GM12878 (cell line): ENCODE measurements at regions not wholly inside any gene's neighbourhood (a gene's known extent, or its start where the extent isn't known, plus 50 kb on each side); places are given as distances from the start of the nearest gene placed in this dataset.

Experiments used
- ATAC-seq: fragments of 200-7000 bp; cut with Tn5 transposase; 3 replicates; pipeline ENCODE4 v1.9.1; 2020; ENCODE audit warnings: mild to moderate bottlenecking, moderate library complexity
- BruUV-seq: library from RNA; stranded (reverse); fragments of 400-500 nt; replicated peaks from 2 replicates; lab custom pipeline; 2021; lab: Mats Ljungman, UMichigan
- CTCF ChIA-PET: fragments of 300-600 bp; sonication (Branson Sonifier 250); formaldehyde crosslinking; extraction: SDS; loops from one replicate; lab custom pipeline; 2021; ENCODE audit warnings: inconsistent platforms; lab: Yijun Ruan, JAX
- POLR2A ChIA-PET: fragments of 350-600 bp; formaldehyde crosslinking; extraction: SDS; loops from one replicate; lab custom pipeline; 2021; ENCODE audit warnings: inconsistent platforms; lab: Charles Lee
- RAD21 ChIA-PET: fragments of 300-600 bp; sonication (Branson Sonifier 250); formaldehyde crosslinking; loops from one replicate; lab custom pipeline; 2023; ENCODE audit warnings: antibody characterized with exemption; ENCODE audit not compliant: unreplicated experiment; lab: Charles Lee
- SMC1A ChIA-PET: fragments of 300-600 bp; sonication (Branson Sonifier 250); formaldehyde crosslinking; loops from one replicate; lab custom pipeline; 2023; ENCODE audit not compliant: unreplicated experiment, uncharacterized antibody; lab: Charles Lee
- DNase-seq: peaks from one replicate; pipeline ENCODE4 v3.0.0-alpha.2; 2011; ENCODE audit warnings: low read depth, low spot score
- FAIRE-seq: peaks from 3 replicates; lab custom pipeline; 2011; peaks lifted over from hg19 to GRCh38; lab: Jason Lieb, UNC
- H2AFZ ChIP-seq: 2 replicates; pipeline ENCODE4 v1.6.0; 2011; ENCODE audit warnings: low read depth, low read length, control low read depth; ENCODE audit not compliant: control insufficient read depth
- H3K27ac ChIP-seq: 2 replicates; pipeline ENCODE4 v1.5.1; 2011; ENCODE audit warnings: control low read depth; ENCODE audit not compliant: control insufficient read depth, insufficient read depth
- H3K27me3 ChIP-seq, 2 experiments: replicated peaks in 1 of 2; 2 replicates each; pipeline versions ENCODE4 v1.6.0 to v1.6.1; 2011; ENCODE audit warnings: low read length in 1 of 2; ENCODE audit not compliant: control insufficient read depth in 2 of 2, insufficient read depth in 2 of 2
- H3K36me3 ChIP-seq, 2 experiments: 2 replicates each; pipeline ENCODE4 v1.5.1; 2011; ENCODE audit warnings: low read length in 1 of 2; ENCODE audit not compliant: control insufficient read depth in 2 of 2, insufficient read depth in 2 of 2
- H3K4me1 ChIP-seq: 2 replicates; pipeline ENCODE4 v1.6.1; 2011; ENCODE audit warnings: mild to moderate bottlenecking, low read length, moderate library complexity, mixed read lengths; ENCODE audit not compliant: control insufficient read depth, insufficient read depth
- H3K4me2 ChIP-seq: 2 replicates; pipeline ENCODE4 v1.6.0; 2011; ENCODE audit warnings: control low read depth; ENCODE audit not compliant: control insufficient read depth, insufficient read depth
- H3K4me3 ChIP-seq: fragments of 200-600 bp; sonication (generic); 2 replicates; pipeline ENCODE4 v1.5.1; 2016
- H3K79me2 ChIP-seq: 2 replicates; pipeline ENCODE4 v1.6.0; 2011; ENCODE audit warnings: low read length; ENCODE audit not compliant: control insufficient read depth, insufficient read depth
- H3K9ac ChIP-seq: 2 replicates; pipeline ENCODE4 v1.8.0; 2011; ENCODE audit warnings: low read length, control low read depth, mixed read lengths; ENCODE audit not compliant: control insufficient read depth, insufficient read depth
- H3K9me3 ChIP-seq: replicated peaks from 3 replicates; pipeline ENCODE4 v1.5.1; 2011; ENCODE audit warnings: mild to moderate bottlenecking, low read length; ENCODE audit not compliant: control insufficient read depth, insufficient read depth
- H4K20me1 ChIP-seq: 2 replicates; pipeline ENCODE4 v1.6.0; 2011; ENCODE audit not compliant: control insufficient read depth, insufficient read depth
- BRCA1 ChIP-seq: IDR thresholded peaks from 2 replicates; pipeline ENCODE4 v1.6.1; 2011; ENCODE audit warnings: low read depth, low read length, improper control_type of control experiment
- MEF2A ChIP-seq: IDR thresholded peaks from 2 replicates; pipeline ENCODE4 v1.6.1; 2011; ENCODE audit warnings: low read depth, mild to moderate bottlenecking, low read length, moderate library complexity; ENCODE audit not compliant: insufficient read depth
- RFX5 ChIP-seq: IDR thresholded peaks from 2 replicates; pipeline ENCODE4 v1.6.1; 2011; ENCODE audit warnings: low read depth, low read length, improper control_type of control experiment
- SIN3A ChIP-seq: IDR thresholded peaks from 2 replicates; pipeline ENCODE4 v1.6.1; 2012; ENCODE audit warnings: low read depth, low read length, improper control_type of control experiment
- SMAD5 ChIP-seq: IDR thresholded peaks from 2 replicates; pipeline ENCODE4 v1.6.1; 2016; ENCODE audit warnings: antibody characterized with exemption, low read depth
- SPI1 ChIP-seq: IDR thresholded peaks from 2 replicates; pipeline ENCODE4 v1.6.1; 2011; ENCODE audit warnings: low read depth, mild to moderate bottlenecking, low read length, moderate library complexity, borderline replicate concordance; ENCODE audit not compliant: insufficient read depth
- SREBF1 ChIP-seq: IDR thresholded peaks from 2 replicates; pipeline ENCODE4 v1.6.1; 2012; ENCODE audit warnings: mild to moderate bottlenecking, low read length
- TARDBP ChIP-seq: IDR thresholded peaks from 2 replicates; pipeline ENCODE4 v1.6.1; 2016; ENCODE audit warnings: borderline replicate concordance
- WGBS: methylation state at CpG from one replicate; pipeline ENCODE4 v1.1.6; 2016; ENCODE audit warnings: low lambda C conversion rate; ENCODE audit not compliant: insufficient replicate concordance, insufficient coverage; ENCODE audit errors: missing lambda C conversion rate; 5-methylcytosine and 5-hydroxymethylcytosine counted together
- in situ Hi-C: fragments of 300-500 bp; cut with MboI; formaldehyde crosslinking; loops from 9 replicates; pipeline ENCODE4 v1.14.3; 2018; ENCODE audit warnings: mixed read lengths
- intact Hi-C: fragments of 100-400 bp; cut with micrococcal nuclease; formaldehyde crosslinking; loops from one replicate; pipeline ENCODE4 v1.14.2; 2022; ENCODE audit not compliant: unreplicated experiment
- TF ChIP-seq, protein P1 (sequence below): IDR thresholded peaks from 2 replicates; pipeline ENCODE4 v1.6.1; 2012; ENCODE audit warnings: mild to moderate bottlenecking, low read depth, low read length
- TF ChIP-seq, protein P2 (sequence below): fragments of 450-650 bp; formaldehyde crosslinking; IDR thresholded peaks from 2 replicates; pipeline ENCODE4 v1.4.0; 2020; ENCODE audit warnings: mild to moderate bottlenecking, moderate library complexity
- TF ChIP-seq, protein P3 (sequence below): fragments of 450-650 bp; IDR thresholded peaks from 2 replicates; pipeline ENCODE4 v1.6.1; 2017; ENCODE audit warnings: mild to moderate bottlenecking, moderate library complexity

DNA sequence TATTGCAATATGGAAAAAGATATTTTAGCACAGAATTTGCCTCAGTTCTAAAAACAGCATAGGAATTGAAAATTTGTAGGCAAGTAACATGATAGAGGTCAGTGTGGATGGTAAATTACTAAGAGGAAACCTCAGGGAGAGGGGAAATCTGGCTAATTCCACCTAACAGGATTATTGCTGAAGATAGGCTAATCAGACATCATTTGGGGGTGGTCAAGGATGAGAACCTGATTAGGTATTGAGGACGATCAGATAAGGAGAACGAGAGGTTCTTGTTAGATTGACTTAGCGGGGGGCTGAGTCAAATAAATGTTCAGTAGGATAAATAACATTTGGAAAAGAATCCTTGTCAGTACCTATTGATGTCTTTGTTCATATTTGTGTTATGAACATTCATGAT is 543.2 kb upstream of the LRRTM4 start:
- 6% methylated on average over 3 of the region's 3 CpGs for WGBS
- POLR2A ChIA-PET = interaction anchor here (0.5 kb wide), 1 partner anchor 10 kb away, joined by 8 read pairs; no protein-coding TSS in a partner anchor
- no TSS peak for BruUV-seq
- RAD21 ChIA-PET = no interaction called here
- no peaks in the 10 kb centered on the region for H3K79me2 ChIP-seq
- intact Hi-C loops = no loop called here
- H3K4me2 ChIP-seq = no peak overlapping the region
- no peak overlapping the region for H3K9ac ChIP-seq
- FAIRE-seq (no peak), ATAC-seq (no peak), DNase-seq (no peak)
- TF ChIP-seq TARDBP = no peak
- TF ChIP-seq SIN3A = no peak
- no peak for TF ChIP-seq SPI1
- TF ChIP-seq, protein P1, sequence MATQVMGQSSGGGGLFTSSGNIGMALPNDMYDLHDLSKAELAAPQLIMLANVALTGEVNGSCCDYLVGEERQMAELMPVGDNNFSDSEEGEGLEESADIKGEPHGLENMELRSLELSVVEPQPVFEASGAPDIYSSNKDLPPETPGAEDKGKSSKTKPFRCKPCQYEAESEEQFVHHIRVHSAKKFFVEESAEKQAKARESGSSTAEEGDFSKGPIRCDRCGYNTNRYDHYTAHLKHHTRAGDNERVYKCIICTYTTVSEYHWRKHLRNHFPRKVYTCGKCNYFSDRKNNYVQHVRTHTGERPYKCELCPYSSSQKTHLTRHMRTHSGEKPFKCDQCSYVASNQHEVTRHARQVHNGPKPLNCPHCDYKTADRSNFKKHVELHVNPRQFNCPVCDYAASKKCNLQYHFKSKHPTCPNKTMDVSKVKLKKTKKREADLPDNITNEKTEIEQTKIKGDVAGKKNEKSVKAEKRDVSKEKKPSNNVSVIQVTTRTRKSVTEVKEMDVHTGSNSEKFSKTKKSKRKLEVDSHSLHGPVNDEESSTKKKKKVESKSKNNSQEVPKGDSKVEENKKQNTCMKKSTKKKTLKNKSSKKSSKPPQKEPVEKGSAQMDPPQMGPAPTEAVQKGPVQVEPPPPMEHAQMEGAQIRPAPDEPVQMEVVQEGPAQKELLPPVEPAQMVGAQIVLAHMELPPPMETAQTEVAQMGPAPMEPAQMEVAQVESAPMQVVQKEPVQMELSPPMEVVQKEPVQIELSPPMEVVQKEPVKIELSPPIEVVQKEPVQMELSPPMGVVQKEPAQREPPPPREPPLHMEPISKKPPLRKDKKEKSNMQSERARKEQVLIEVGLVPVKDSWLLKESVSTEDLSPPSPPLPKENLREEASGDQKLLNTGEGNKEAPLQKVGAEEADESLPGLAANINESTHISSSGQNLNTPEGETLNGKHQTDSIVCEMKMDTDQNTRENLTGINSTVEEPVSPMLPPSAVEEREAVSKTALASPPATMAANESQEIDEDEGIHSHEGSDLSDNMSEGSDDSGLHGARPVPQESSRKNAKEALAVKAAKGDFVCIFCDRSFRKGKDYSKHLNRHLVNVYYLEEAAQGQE = no peak
- no peak for TF ChIP-seq MEF2A
- TF ChIP-seq, protein P2, sequence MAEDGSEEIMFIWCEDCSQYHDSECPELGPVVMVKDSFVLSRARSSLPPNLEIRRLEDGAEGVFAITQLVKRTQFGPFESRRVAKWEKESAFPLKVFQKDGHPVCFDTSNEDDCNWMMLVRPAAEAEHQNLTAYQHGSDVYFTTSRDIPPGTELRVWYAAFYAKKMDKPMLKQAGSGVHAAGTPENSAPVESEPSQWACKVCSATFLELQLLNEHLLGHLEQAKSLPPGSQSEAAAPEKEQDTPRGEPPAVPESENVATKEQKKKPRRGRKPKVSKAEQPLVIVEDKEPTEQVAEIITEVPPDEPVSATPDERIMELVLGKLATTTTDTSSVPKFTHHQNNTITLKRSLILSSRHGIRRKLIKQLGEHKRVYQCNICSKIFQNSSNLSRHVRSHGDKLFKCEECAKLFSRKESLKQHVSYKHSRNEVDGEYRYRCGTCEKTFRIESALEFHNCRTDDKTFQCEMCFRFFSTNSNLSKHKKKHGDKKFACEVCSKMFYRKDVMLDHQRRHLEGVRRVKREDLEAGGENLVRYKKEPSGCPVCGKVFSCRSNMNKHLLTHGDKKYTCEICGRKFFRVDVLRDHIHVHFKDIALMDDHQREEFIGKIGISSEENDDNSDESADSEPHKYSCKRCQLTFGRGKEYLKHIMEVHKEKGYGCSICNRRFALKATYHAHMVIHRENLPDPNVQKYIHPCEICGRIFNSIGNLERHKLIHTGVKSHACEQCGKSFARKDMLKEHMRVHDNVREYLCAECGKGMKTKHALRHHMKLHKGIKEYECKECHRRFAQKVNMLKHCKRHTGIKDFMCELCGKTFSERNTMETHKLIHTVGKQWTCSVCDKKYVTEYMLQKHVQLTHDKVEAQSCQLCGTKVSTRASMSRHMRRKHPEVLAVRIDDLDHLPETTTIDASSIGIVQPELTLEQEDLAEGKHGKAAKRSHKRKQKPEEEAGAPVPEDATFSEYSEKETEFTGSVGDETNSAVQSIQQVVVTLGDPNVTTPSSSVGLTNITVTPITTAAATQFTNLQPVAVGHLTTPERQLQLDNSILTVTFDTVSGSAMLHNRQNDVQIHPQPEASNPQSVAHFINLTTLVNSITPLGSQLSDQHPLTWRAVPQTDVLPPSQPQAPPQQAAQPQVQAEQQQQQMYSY = no peak
- TF ChIP-seq RFX5 = no peak
- no peak for TF ChIP-seq BRCA1
- TF ChIP-seq, protein P3, sequence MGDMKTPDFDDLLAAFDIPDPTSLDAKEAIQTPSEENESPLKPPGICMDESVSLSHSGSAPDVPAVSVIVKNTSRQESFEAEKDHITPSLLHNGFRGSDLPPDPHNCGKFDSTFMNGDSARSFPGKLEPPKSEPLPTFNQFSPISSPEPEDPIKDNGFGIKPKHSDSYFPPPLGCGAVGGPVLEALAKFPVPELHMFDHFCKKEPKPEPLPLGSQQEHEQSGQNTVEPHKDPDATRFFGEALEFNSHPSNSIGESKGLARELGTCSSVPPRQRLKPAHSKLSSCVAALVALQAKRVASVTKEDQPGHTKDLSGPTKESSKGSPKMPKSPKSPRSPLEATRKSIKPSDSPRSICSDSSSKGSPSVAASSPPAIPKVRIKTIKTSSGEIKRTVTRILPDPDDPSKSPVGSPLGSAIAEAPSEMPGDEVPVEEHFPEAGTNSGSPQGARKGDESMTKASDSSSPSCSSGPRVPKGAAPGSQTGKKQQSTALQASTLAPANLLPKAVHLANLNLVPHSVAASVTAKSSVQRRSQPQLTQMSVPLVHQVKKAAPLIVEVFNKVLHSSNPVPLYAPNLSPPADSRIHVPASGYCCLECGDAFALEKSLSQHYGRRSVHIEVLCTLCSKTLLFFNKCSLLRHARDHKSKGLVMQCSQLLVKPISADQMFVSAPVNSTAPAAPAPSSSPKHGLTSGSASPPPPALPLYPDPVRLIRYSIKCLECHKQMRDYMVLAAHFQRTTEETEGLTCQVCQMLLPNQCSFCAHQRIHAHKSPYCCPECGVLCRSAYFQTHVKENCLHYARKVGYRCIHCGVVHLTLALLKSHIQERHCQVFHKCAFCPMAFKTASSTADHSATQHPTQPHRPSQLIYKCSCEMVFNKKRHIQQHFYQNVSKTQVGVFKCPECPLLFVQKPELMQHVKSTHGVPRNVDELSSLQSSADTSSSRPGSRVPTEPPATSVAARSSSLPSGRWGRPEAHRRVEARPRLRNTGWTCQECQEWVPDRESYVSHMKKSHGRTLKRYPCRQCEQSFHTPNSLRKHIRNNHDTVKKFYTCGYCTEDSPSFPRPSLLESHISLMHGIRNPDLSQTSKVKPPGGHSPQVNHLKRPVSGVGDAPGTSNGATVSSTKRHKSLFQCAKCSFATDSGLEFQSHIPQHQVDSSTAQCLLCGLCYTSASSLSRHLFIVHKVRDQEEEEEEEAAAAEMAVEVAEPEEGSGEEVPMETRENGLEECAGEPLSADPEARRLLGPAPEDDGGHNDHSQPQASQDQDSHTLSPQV = no peak
- no peak for TF ChIP-seq SMAD5
- TF ChIP-seq SREBF1 = no peak
- no peaks in the 10 kb centered on the region for H3K36me3 ChIP-seq
- CTCF ChIA-PET = no interaction called here
- H3K27ac ChIP-seq = no peak overlapping the region
- SMC1A ChIA-PET = no interaction called here
- no peaks in the 10 kb centered on the region for H4K20me1 ChIP-seq
- H3K4me1 ChIP-seq = no peaks in the 10 kb centered on the region
- no peaks in the 10 kb centered on the region for H3K9me3 ChIP-seq
- H3K27me3 ChIP-seq = no peaks in the 10 kb centered on the region
- H3K4me3 ChIP-seq = no peak overlapping the region
- in situ Hi-C loops = no loop called here
- no peak overlapping the region for H2AFZ ChIP-seq
